ENCODE measurements at regions not wholly inside any gene's neighbourhood (a gene's known extent, or its start where the extent isn't known, plus 50 kb on each side); places are given as distances from the start of the nearest gene placed in this dataset.

GRCh38 chr3:184443364-184443763, 63.5 kb downstream of the CHRD start:
- TF ChIP-seq POLR2A (IDR thresholded peaks at IDR 0.05) (no peak), CTCF (IDR thresholded peaks at IDR 0.05) (no peak)
